Tibial nerve (tissue), 4 donors: ENCODE measurements at regions not wholly inside any gene's neighbourhood (a gene's known extent, or its start where the extent isn't known, plus 50 kb on each side); places are given as distances from the start of the nearest gene placed in this dataset.

ENCODE experiments used
- EP300 ChIP-seq, 2 donors: sonication (generic); formaldehyde crosslinking; IDR thresholded peaks; one replicate each; pipeline ENCODE4 v1.6.1; 2017; ENCODE audit warnings: antibody characterized with exemption in 2 of 2, mild to moderate bottlenecking in 1 of 2
- POLR2A ChIP-seq, 2 donors: fragments of 450-650 bp; IDR thresholded peaks; one replicate each; pipeline ENCODE4 v1.6.1; 2017; ENCODE audit warnings: antibody characterized with exemption in 2 of 2, mild to moderate bottlenecking in 2 of 2, moderate library complexity in 2 of 2
- TF ChIP-seq, protein P1 (sequence below), 5 experiments: fragments of 200-600 bp in 3 of 5; fragments of 450-650 bp in 2 of 5; sonication (generic) in 3 of 5; IDR thresholded peaks; one replicate each; pipeline ENCODE4 v1.5.1; 2016 to 2019; ENCODE audit warnings: antibody characterized with exemption in 5 of 5, mild to moderate bottlenecking in 3 of 5, moderate library complexity in 2 of 5

GRCh38 chr1:25043228-25043580, 113.1 kb upstream of the RUNX3 start:
- TF ChIP-seq, protein P1, sequence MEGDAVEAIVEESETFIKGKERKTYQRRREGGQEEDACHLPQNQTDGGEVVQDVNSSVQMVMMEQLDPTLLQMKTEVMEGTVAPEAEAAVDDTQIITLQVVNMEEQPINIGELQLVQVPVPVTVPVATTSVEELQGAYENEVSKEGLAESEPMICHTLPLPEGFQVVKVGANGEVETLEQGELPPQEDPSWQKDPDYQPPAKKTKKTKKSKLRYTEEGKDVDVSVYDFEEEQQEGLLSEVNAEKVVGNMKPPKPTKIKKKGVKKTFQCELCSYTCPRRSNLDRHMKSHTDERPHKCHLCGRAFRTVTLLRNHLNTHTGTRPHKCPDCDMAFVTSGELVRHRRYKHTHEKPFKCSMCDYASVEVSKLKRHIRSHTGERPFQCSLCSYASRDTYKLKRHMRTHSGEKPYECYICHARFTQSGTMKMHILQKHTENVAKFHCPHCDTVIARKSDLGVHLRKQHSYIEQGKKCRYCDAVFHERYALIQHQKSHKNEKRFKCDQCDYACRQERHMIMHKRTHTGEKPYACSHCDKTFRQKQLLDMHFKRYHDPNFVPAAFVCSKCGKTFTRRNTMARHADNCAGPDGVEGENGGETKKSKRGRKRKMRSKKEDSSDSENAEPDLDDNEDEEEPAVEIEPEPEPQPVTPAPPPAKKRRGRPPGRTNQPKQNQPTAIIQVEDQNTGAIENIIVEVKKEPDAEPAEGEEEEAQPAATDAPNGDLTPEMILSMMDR (IDR thresholded peaks at IDR 0.05) = no peak
- TF ChIP-seq POLR2A (IDR thresholded peaks at IDR 0.05) (no peak), EP300 (IDR thresholded peaks at IDR 0.05) (no peak)
